RWPE2 (cell line): ENCODE measurements at regions not wholly inside any gene's neighbourhood (a gene's known extent, or its start where the extent isn't known, plus 50 kb on each side); places are given as distances from the start of the nearest gene placed in this dataset.

Experiments
- ATAC-seq: fragments of 200-7000 bp; cut with Tn5 transposase; 3 replicates; pipeline ENCODE4 v1.9.1; 2021; ENCODE audit warnings: low read depth
- DNase-seq: peaks from one replicate; pipeline ENCODE4 v3.0.0-alpha.2; 2020; ENCODE audit warnings: low spot score
- H3K27ac ChIP-seq: fragments of 450-650 bp; 2 replicates; pipeline ENCODE4 v1.5.1; 2017; ENCODE audit warnings: mild to moderate bottlenecking; ENCODE audit not compliant: poor library complexity, severe bottlenecking
- H3K27me3 ChIP-seq: fragments of 250-450 bp; sonication (Bioruptor Pico); 2 replicates; pipeline ENCODE4 v1.5.1; 2021; ENCODE audit warnings: mild to moderate bottlenecking, moderate library complexity; ENCODE audit not compliant: insufficient read depth, poor library complexity, severe bottlenecking
- H3K36me3 ChIP-seq: fragments of 250-450 bp; sonication (Bioruptor Pico); 2 replicates; pipeline ENCODE4 v1.5.1; 2020; ENCODE audit warnings: low read depth, mild to moderate bottlenecking, moderate library complexity
- H3K4me1 ChIP-seq: fragments of 250-450 bp; sonication (Bioruptor Pico); 2 replicates; pipeline ENCODE4 v1.5.1; 2021; ENCODE audit warnings: mild to moderate bottlenecking, moderate library complexity; ENCODE audit not compliant: insufficient read depth, poor library complexity, severe bottlenecking
- H3K4me3 ChIP-seq: fragments of 250-450 bp; sonication (Bioruptor Pico); 2 replicates; pipeline ENCODE4 v1.5.1; 2021; ENCODE audit warnings: mild to moderate bottlenecking, moderate library complexity; ENCODE audit not compliant: severe bottlenecking
- H3K9me3 ChIP-seq: fragments of 250-450 bp; sonication (Bioruptor Pico); 2 replicates; pipeline ENCODE4 v1.5.1; 2021; ENCODE audit warnings: mild to moderate bottlenecking, moderate library complexity; ENCODE audit not compliant: severe bottlenecking
- CTCF ChIP-seq: fragments of 450-650 bp; IDR thresholded peaks from one replicate; pipeline ENCODE4 v1.5.1; 2017; ENCODE audit warnings: mild to moderate bottlenecking, moderate library complexity; ENCODE audit not compliant: poor library complexity, severe bottlenecking

GRCh38 chr21:26653430-26653829 is 80.3 kb upstream of the CYYR1 start:
- DNase-seq (no peak), ATAC-seq (no peak)

GRCh38 chr21:26652854-26653253 is 79.8 kb upstream of the CYYR1 start:
- no peak overlapping the region for H3K4me3 ChIP-seq
- H3K27ac ChIP-seq = no peak overlapping the region
- H3K4me1 ChIP-seq = no peaks in the 10 kb centered on the region
- no peaks in the 10 kb centered on the region for H3K27me3 ChIP-seq
- no peaks in the 10 kb centered on the region for H3K9me3 ChIP-seq
- H3K36me3 ChIP-seq = no peaks in the 10 kb centered on the region
- no peak for ATAC-seq
- no peak for TF ChIP-seq CTCF
- no peak for DNase-seq

More at GRCh38 chr21:26653430-26653829, 80.3 kb upstream of the CYYR1 start:
- Histone ChIP-seq H3K36me3 (no peaks in the 10 kb centered on the region), H3K9me3 (no peaks in the 10 kb centered on the region), H3K27ac (no peak overlapping the region), H3K27me3 (no peaks in the 10 kb centered on the region), H3K4me3 (no peak overlapping the region), H3K4me1 (no peaks in the 10 kb centered on the region)
- TF ChIP-seq CTCF = no peak

DNA sequence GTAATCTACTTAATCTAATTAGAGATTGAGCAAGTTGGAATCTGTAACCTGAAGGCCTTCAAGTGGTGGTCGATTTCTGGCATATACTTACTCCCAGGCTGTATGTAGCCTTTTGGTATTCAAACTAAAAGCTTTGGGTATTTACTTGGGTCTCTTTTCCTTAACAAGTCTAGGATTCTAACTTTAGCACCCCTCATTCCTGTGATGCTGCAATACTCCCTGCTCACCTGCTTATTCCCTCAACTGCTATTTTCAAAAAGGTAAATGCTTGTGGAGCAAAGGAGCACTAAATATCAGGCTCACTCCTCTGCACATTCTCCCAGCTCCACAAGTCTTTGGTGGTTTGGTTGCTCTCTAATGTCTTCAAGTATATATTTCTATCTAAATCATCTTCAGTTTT is 68.0 kb upstream of the CYYR1 start:
- no peaks in the 10 kb centered on the region for H3K9me3 ChIP-seq
- TF ChIP-seq CTCF = no peak

GRCh38 chr21:26637201-26637745 is 64.2 kb upstream of the CYYR1 start:
- ATAC-seq (peak; percentile 49; the same call in 1 of the 3 replicates), DNase-seq (no peak)
- Histone ChIP-seq H3K27ac (no peak overlapping the region), H3K4me3 (no peak overlapping the region), H3K27me3 (no peaks in the 10 kb centered on the region), H3K9me3 (no peaks in the 10 kb centered on the region), H3K4me1 (peaks cover 3% of the 10 kb centered on the region), H3K36me3 (no peaks in the 10 kb centered on the region)
- no peak for TF ChIP-seq CTCF

More for the DNA sequence above, 68.0 kb upstream of the CYYR1 start:
- DNase-seq (no peak), ATAC-seq (no peak)
- Histone ChIP-seq H3K4me1 (peaks cover 3% of the 10 kb centered on the region), H3K36me3 (no peaks in the 10 kb centered on the region), H3K4me3 (no peak overlapping the region), H3K27me3 (no peaks in the 10 kb centered on the region), H3K27ac (no peak overlapping the region)

- H3K27ac ChIP-seq = no peak overlapping the region
- peaks cover 3% of the 10 kb centered on the region for H3K4me1 ChIP-seq
- DNase-seq = no peak
- no peak for ATAC-seq
- no peak for TF ChIP-seq CTCF
- no peaks in the 10 kb centered on the region for H3K27me3 ChIP-seq
- H3K36me3 ChIP-seq = no peaks in the 10 kb centered on the region
- H3K4me3 ChIP-seq = no peak overlapping the region
- H3K9me3 ChIP-seq = no peaks in the 10 kb centered on the region
Measured at GRCh38 chr21:26635681-26636080, 62.6 kb upstream of the CYYR1 start.
